H1 (cell line): ENCODE measurements at regions not wholly inside any gene's neighbourhood (a gene's known extent, or its start where the extent isn't known, plus 50 kb on each side); places are given as distances from the start of the nearest gene placed in this dataset.
A peak's percentile ranks its signal among the peaks of the same experiment; 100 is the strongest.

Experiments
- CTCF ChIA-PET: fragments of 300-600 bp; sonication (Branson Sonifier 250); formaldehyde crosslinking; loops from one replicate; lab custom pipeline; 2021; ENCODE audit not compliant: partially characterized antibody; lab: Charles Lee
- POLR2A ChIA-PET: fragments of 300-600 bp; sonication (Branson Sonifier 250); formaldehyde crosslinking; loops from one replicate; lab custom pipeline; 2021; ENCODE audit warnings: inconsistent platforms; ENCODE audit not compliant: partially characterized antibody; lab: Charles Lee
- DNase-seq, 2 experiments: peaks; one replicate each; pipeline versions ENCODE4 v3.0.0 to v3.0.0-alpha.2; 2010 to 2022; ENCODE audit warnings: low spot score in 2 of 2, low read depth in 1 of 2, mixed read lengths in 1 of 2
- FAIRE-seq: peaks from 2 replicates; lab custom pipeline; 2011; peaks lifted over from hg19 to GRCh38; lab: Jason Lieb, UNC
- H2AFZ ChIP-seq: 2 replicates; pipeline ENCODE4 v1.8.1; 2012; ENCODE audit warnings: low read length, inconsistent platforms
- H2AK5ac ChIP-seq: 2 replicates; pipeline ENCODE4 v1.6.1; 2013; ENCODE audit warnings: low read depth, low read length
- H2BK120ac ChIP-seq: replicated peaks from 2 replicates; pipeline ENCODE3; 2013; ENCODE audit warnings: low read depth, low read length, inconsistent platforms
- H2BK12ac ChIP-seq: 2 replicates; pipeline ENCODE4 v1.6.1; 2013; ENCODE audit warnings: low read depth, low read length
- H2BK15ac ChIP-seq: 2 replicates; pipeline ENCODE4 v1.6.1; 2013; ENCODE audit warnings: low read length
- H2BK20ac ChIP-seq: 2 replicates; pipeline ENCODE4 v1.6.1; 2013; ENCODE audit warnings: low read length
- H2BK5ac ChIP-seq: 2 replicates; pipeline ENCODE4 v1.6.1; 2013; ENCODE audit warnings: low read depth, low read length
- H3K14ac ChIP-seq: 2 replicates; pipeline ENCODE4 v1.6.1; 2013; ENCODE audit warnings: inconsistent platforms; ENCODE audit not compliant: insufficient read length
- H3K18ac ChIP-seq: 2 replicates; pipeline ENCODE4 v1.6.1; 2013; ENCODE audit warnings: low read length; ENCODE audit errors: extremely low read depth
- H3K23ac ChIP-seq: 2 replicates; pipeline ENCODE4 v1.6.1; 2013; ENCODE audit warnings: inconsistent platforms; ENCODE audit not compliant: insufficient read length
- H3K23me2 ChIP-seq: 2 replicates; pipeline ENCODE4 v1.6.1; 2013; ENCODE audit warnings: low read depth, low read length
- H3K27ac ChIP-seq: 2 replicates; pipeline ENCODE4 v1.6.1; 2011; ENCODE audit warnings: low read depth, low read length, inconsistent platforms
- H3K27me3 ChIP-seq, 4 experiments: replicated peaks in 1 of 4; 1 replicate in 1 of 4; 2 replicates in 3 of 4; pipeline versions ENCODE4 v1.6.1 to v1.8.1; 2011 to 2013; ENCODE audit warnings: low read length in 3 of 4, mild to moderate bottlenecking in 3 of 4, inconsistent platforms in 2 of 4, mixed read lengths in 2 of 4, moderate library complexity in 1 of 4; ENCODE audit not compliant: control insufficient read depth in 3 of 4, insufficient read depth in 3 of 4; ENCODE audit errors: extremely low read depth in 1 of 4
- H3K36me3 ChIP-seq, 4 experiments: 2 replicates each; pipeline versions ENCODE4 v1.6.1 to v1.8.1; 2011 to 2013; ENCODE audit warnings: mild to moderate bottlenecking in 4 of 4, low read length in 3 of 4, moderate library complexity in 2 of 4, control low read depth in 1 of 4, inconsistent platforms in 1 of 4; ENCODE audit not compliant: insufficient read depth in 4 of 4, control insufficient read depth in 2 of 4
- H3K4ac ChIP-seq: replicated peaks from 2 replicates; pipeline ENCODE3; 2013; ENCODE audit warnings: low read length, low read depth, mixed read lengths, inconsistent platforms; ENCODE audit not compliant: insufficient read length
- H3K4me1 ChIP-seq, 4 experiments: replicated peaks in 1 of 4; 1 replicate in 1 of 4; 2 replicates in 3 of 4; pipeline versions ENCODE4 v1.6.1 to v1.8.1; 2011 to 2013; ENCODE audit warnings: low read length in 3 of 4, inconsistent platforms in 2 of 4, mixed read lengths in 1 of 4; ENCODE audit not compliant: insufficient read depth in 4 of 4, control insufficient read depth in 3 of 4
- H3K4me2 ChIP-seq, 2 experiments: 2 replicates each; pipeline versions ENCODE4 v1.6.1 to v1.8.1; 2011 to 2013; ENCODE audit warnings: low read depth in 2 of 2, low read length in 2 of 2, control low read depth in 1 of 2, inconsistent platforms in 1 of 2, mild to moderate bottlenecking in 1 of 2; ENCODE audit not compliant: insufficient read depth in 1 of 2
- H3K4me3 ChIP-seq, 4 experiments: fragments of 200-600, 300-600 bp in 1 of 4; sonication (generic), shearing (Covaris generic), sonication (Bioruptor Twin) in 1 of 4; 2 replicates each; pipeline versions ENCODE4 v1.5.1 to v1.8.1; 2011 to 2016; ENCODE audit warnings: low read length in 4 of 4, low read depth in 3 of 4, control low read depth in 2 of 4, inconsistent platforms in 2 of 4, mild to moderate bottlenecking in 2 of 4, mixed read lengths in 1 of 4, moderate library complexity in 1 of 4; ENCODE audit not compliant: insufficient read depth in 2 of 4; ENCODE audit errors: extremely low read depth in 1 of 4
- H3K56ac ChIP-seq: replicated peaks from 2 replicates; pipeline ENCODE3; 2013; ENCODE audit warnings: low read depth, mild to moderate bottlenecking, mixed read lengths, low read length, inconsistent platforms; ENCODE audit not compliant: insufficient read length
- H3K79me1 ChIP-seq: 2 replicates; pipeline ENCODE4 v1.6.1; 2013; ENCODE audit warnings: low read depth, low read length, control low read depth
- H3K79me2 ChIP-seq, 2 experiments: 2 replicates each; pipeline versions ENCODE4 v1.6.1 to v1.8.1; 2012 to 2013; ENCODE audit warnings: low read length in 2 of 2, mild to moderate bottlenecking in 2 of 2, inconsistent platforms in 1 of 2; ENCODE audit not compliant: insufficient read depth in 2 of 2, control insufficient read depth in 1 of 2
- H3K9ac ChIP-seq, 4 experiments: replicated peaks in 1 of 4; 1 replicate in 1 of 4; 2 replicates in 3 of 4; pipeline versions ENCODE4 v1.6.1 to v1.8.1; 2011 to 2013; ENCODE audit warnings: low read depth in 3 of 4, low read length in 3 of 4, control low read depth in 2 of 4, mild to moderate bottlenecking in 2 of 4, moderate library complexity in 2 of 4, inconsistent platforms in 1 of 4; ENCODE audit errors: extremely low read depth in 1 of 4
- H3K9me3 ChIP-seq, 2 experiments: 2 replicates each; pipeline versions ENCODE4 v1.6.1 to v1.8.1; 2012 to 2013; ENCODE audit warnings: mild to moderate bottlenecking in 2 of 2, moderate library complexity in 2 of 2, control low read depth in 1 of 2, inconsistent platforms in 1 of 2, low read depth in 1 of 2, low read length in 1 of 2, mixed read lengths in 1 of 2; ENCODE audit not compliant: insufficient read depth in 2 of 2
- H4K20me1 ChIP-seq, 2 experiments: replicated peaks in 1 of 2; 2 replicates each; pipeline versions ENCODE3 to v1.8.1; 2011 to 2013; ENCODE audit warnings: inconsistent platforms in 2 of 2, low read length in 2 of 2, mild to moderate bottlenecking in 1 of 2; ENCODE audit not compliant: insufficient read depth in 2 of 2, control insufficient read depth in 1 of 2
- H4K5ac ChIP-seq: 2 replicates; pipeline ENCODE4 v1.6.1; 2013; ENCODE audit warnings: low read length, low read depth, mixed read lengths, inconsistent platforms; ENCODE audit not compliant: insufficient read length
- H4K8ac ChIP-seq: 2 replicates; pipeline ENCODE4 v1.8.0; 2013; ENCODE audit warnings: mild to moderate bottlenecking, moderate library complexity, low read length, inconsistent platforms; ENCODE audit not compliant: insufficient read depth; ENCODE audit errors: extremely low read depth
- H4K91ac ChIP-seq: replicated peaks from 2 replicates; pipeline ENCODE3; 2013; ENCODE audit warnings: low read length, mixed read lengths, inconsistent platforms; ENCODE audit not compliant: insufficient read length
- ASH2L ChIP-seq: fragments of 200-600, 300-600 bp; sonication (generic); IDR thresholded peaks from one replicate; pipeline ENCODE4 v1.7.1; 2017; ENCODE audit warnings: low read length
- JUN ChIP-seq: IDR thresholded peaks from 2 replicates; pipeline ENCODE4 v1.6.1; 2011; ENCODE audit warnings: low read depth, mild to moderate bottlenecking, improper control_type of control experiment, low read length
- KDM5A ChIP-seq: fragments of 200-600 bp; IDR thresholded peaks from 2 replicates; pipeline ENCODE4 v1.7.1; 2012; ENCODE audit warnings: mild to moderate bottlenecking, low read length, inconsistent platforms, mixed read lengths
- SP2 ChIP-seq: IDR thresholded peaks from 2 replicates; pipeline ENCODE4 v1.6.1; 2012; ENCODE audit warnings: mild to moderate bottlenecking, low read length, inconsistent platforms
- TCF12 ChIP-seq: IDR thresholded peaks from 2 replicates; pipeline ENCODE4 v1.6.1; 2011; ENCODE audit warnings: low read depth, mild to moderate bottlenecking, low read length
- TEAD4 ChIP-seq: IDR thresholded peaks from 2 replicates; pipeline ENCODE4 v1.6.1; 2012; ENCODE audit warnings: low read depth, low read length, inconsistent platforms, mixed read lengths
- YY1 ChIP-seq: IDR thresholded peaks from 2 replicates; pipeline ENCODE4 v1.6.1; 2011; ENCODE audit warnings: low read depth, mild to moderate bottlenecking, low read length
- WGBS, 2 experiments: shearing (Covaris generic) in 1 of 2; methylation state at CpG; one replicate each; pipeline versions ENCODE4 v1.1.6 to v1.1.7; 2013 to 2015; ENCODE audit warnings: low lambda C conversion rate in 2 of 2, mixed read lengths in 2 of 2, inconsistent platforms in 1 of 2, low coverage in 1 of 2, missing lambda C conversion rate in 1 of 2; ENCODE audit not compliant: insufficient replicate concordance in 2 of 2, insufficient coverage in 1 of 2, insufficient read length in 1 of 2; ENCODE audit errors: extremely low coverage in 1 of 2, missing lambda C conversion rate in 1 of 2; 5-methylcytosine and 5-hydroxymethylcytosine counted together
- TF ChIP-seq, protein P1 (sequence below): IDR thresholded peaks from 2 replicates; pipeline ENCODE4 v1.6.1; 2011; ENCODE audit warnings: low read depth, mild to moderate bottlenecking, low read length; ENCODE audit not compliant: insufficient read depth
- TF ChIP-seq, protein P2 (sequence below): IDR thresholded peaks from 2 replicates; pipeline ENCODE4 v1.6.1; 2011; ENCODE audit warnings: low read length, improper control_type of control experiment
- TF ChIP-seq, protein P3 (sequence below): IDR thresholded peaks from 2 replicates; pipeline ENCODE4 v1.6.1; 2012; ENCODE audit warnings: low read length, inconsistent platforms

DNA sequence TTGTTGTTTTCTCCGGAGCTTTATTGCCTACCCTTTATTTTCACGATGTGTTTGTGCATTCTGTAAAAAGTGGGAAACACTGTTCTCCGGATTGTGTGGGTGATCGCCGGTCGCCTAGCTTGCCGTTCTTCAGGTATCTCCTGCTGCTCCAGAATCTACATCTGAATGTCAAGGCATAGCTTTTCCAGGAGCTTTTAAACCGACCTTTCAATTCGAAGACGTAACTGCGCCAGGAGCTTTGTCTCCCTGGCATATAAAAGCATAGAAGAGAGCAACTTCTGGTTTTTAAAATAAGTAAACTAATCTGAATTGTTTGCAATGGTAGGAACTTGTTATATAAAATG lies 96.0 kb downstream of the HFE start:
- Histone ChIP-seq H2BK15ac (no peak overlapping the region), H3K23ac (no peak overlapping the region), H3K27ac (peak overlapping the region; percentile 97), H3K18ac (no peak overlapping the region; the same call in 1 of the 2 replicates), H3K9me3 (no peaks in the 10 kb centered on the region), H3K9ac (peak overlapping the region in 3 of 4 experiments; percentile 22 to 85 (median 62); a peak in 6 of 7 replicates), H4K20me1 (no peaks in the 10 kb centered on the region), H3K79me1 (no peaks in the 10 kb centered on the region), H3K4ac (no peak overlapping the region), H3K56ac (peak overlapping the region; percentile 55), H3K4me3 (peak overlapping the region; percentile 45 to 73 (median 70); a peak in 7 of 8 replicates), H4K5ac (peak overlapping the region; percentile 59), H2BK5ac (peak overlapping the region; percentile 80), H3K36me3 (no peaks in the 10 kb centered on the region), H4K8ac (no peak overlapping the region), H3K79me2 (no peaks in the 10 kb centered on the region), H3K27me3 (no peaks in the 10 kb centered on the region), H3K14ac (no peak overlapping the region), H2BK120ac (no peak overlapping the region), H3K23me2 (peaks cover 8% of the 10 kb centered on the region), H2BK12ac (no peak overlapping the region; the same call in 1 of the 2 replicates), H2BK20ac (no peak overlapping the region), H3K4me1 (peaks cover 0 to 17% (median 8%) of the 10 kb centered on the region in 4 experiments; a peak in 5 of 7 replicates), H4K91ac (no peak overlapping the region), H2AFZ (no peak overlapping the region), H3K4me2 (peak overlapping the region; percentile 68 to 73), H2AK5ac (no peak overlapping the region)
- WGBS, 2 experiments = 1% methylated on average over 11 of the region's 11 CpGs; no CpG with 5 or more reads in 1 of the 2 experiments
- DNase-seq (no peak), FAIRE-seq (peak; percentile 68)
- ChIA-PET CTCF (interaction anchor here (0.9 to 2.7 kb wide), 6 partner anchors 7 to 84 kb away, joined by 3 to 19 read pairs (median 5); a partner anchor contains a TSS), POLR2A (interaction anchor here (0.7 to 40.4 kb wide), 49 partner anchors 18 to 1710 kb away, joined by 3 to 2731 read pairs (median 7); a partner anchor contains a TSS)
- TF ChIP-seq, protein P1, sequence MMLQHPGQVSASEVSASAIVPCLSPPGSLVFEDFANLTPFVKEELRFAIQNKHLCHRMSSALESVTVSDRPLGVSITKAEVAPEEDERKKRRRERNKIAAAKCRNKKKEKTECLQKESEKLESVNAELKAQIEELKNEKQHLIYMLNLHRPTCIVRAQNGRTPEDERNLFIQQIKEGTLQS = no peak
- TF ChIP-seq KDM5A (no peak), TCF12 (no peak), JUN (no peak), TEAD4 (no peak), SP2 (no peak), YY1 (0 out of 2 replicates have a peak, but pooled peaks have one; percentile 51), ASH2L (peak; percentile 64)
- TF ChIP-seq, protein P2, sequence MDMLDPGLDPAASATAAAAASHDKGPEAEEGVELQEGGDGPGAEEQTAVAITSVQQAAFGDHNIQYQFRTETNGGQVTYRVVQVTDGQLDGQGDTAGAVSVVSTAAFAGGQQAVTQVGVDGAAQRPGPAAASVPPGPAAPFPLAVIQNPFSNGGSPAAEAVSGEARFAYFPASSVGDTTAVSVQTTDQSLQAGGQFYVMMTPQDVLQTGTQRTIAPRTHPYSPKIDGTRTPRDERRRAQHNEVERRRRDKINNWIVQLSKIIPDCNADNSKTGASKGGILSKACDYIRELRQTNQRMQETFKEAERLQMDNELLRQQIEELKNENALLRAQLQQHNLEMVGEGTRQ = no peak
- TF ChIP-seq, protein P3, sequence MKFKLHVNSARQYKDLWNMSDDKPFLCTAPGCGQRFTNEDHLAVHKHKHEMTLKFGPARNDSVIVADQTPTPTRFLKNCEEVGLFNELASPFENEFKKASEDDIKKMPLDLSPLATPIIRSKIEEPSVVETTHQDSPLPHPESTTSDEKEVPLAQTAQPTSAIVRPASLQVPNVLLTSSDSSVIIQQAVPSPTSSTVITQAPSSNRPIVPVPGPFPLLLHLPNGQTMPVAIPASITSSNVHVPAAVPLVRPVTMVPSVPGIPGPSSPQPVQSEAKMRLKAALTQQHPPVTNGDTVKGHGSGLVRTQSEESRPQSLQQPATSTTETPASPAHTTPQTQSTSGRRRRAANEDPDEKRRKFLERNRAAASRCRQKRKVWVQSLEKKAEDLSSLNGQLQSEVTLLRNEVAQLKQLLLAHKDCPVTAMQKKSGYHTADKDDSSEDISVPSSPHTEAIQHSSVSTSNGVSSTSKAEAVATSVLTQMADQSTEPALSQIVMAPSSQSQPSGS = no peak; the same call in 1 of the 2 replicates
